Bone marrow (tissue), 2 donors: ENCODE measurements at regions not wholly inside any gene's neighbourhood (a gene's known extent, or its start where the extent isn't known, plus 50 kb on each side); places are given as distances from the start of the nearest gene placed in this dataset.
"Not testable (repeated sequence)": the region's sequence is repeated elsewhere in the genome, so short reads cannot be mapped to it uniquely, and the experiment has no call there.

ENCODE experiments used
- DNase-seq, 2 donors: peaks; one replicate each; lab custom pipeline; 2025; lab: John Stamatoyannopoulos, UW

GRCh38 chr15:81825136-81825535 is 220.7 kb downstream of the MEX3B start:
- DNase-seq, result no peak

- DNase-seq, result not testable (repeated sequence)
Measured at GRCh38 chr15:81822587-81822986, 223.2 kb downstream of the MEX3B start.

- no peak for DNase-seq
Measured at GRCh38 chr15:81819924-81820635, 225.7 kb downstream of the MEX3B start.

- no peak for DNase-seq
Measured at GRCh38 chr15:81814882-81815455, 230.8 kb downstream of the MEX3B start.

- no peak for DNase-seq
Measured at GRCh38 chr15:81813215-81813614, 232.6 kb downstream of the MEX3B start.

GRCh38 chr15:81812456-81812855 is 233.4 kb downstream of the MEX3B start:
- DNase-seq, result no peak

- no peak for DNase-seq
Measured at GRCh38 chr15:81811736-81812135, 234.1 kb downstream of the MEX3B start.

- peak in 1 of 2 donors; percentile 58 for DNase-seq
Measured at GRCh38 chr15:81809543-81809942, 236.3 kb downstream of the MEX3B start.

- no peak for DNase-seq
Measured at GRCh38 chr15:81807806-81808205, 238.0 kb downstream of the MEX3B start.

- no peak for DNase-seq
Measured at GRCh38 chr15:81807186-81807585, 238.6 kb downstream of the MEX3B start.

- DNase-seq, result no peak
Measured at GRCh38 chr15:81795899-81796298, 249.9 kb downstream of the MEX3B start.

- no peak for DNase-seq
Measured at GRCh38 chr15:81792646-81793045, 253.2 kb downstream of the MEX3B start.

- DNase-seq, result not testable (repeated sequence)
Measured at GRCh38 chr15:81791322-81791721, 254.5 kb downstream of the MEX3B start.

- DNase-seq, result no peak
Measured at GRCh38 chr15:81789403-81789802, 256.4 kb downstream of the MEX3B start.

GRCh38 chr15:81786776-81787175 is 259.0 kb downstream of the MEX3B start:
- no peak for DNase-seq

GRCh38 chr15:81785679-81786078 is 260.1 kb downstream of the MEX3B start:
- DNase-seq, result no peak

GRCh38 chr15:81785181-81785580 is 260.6 kb downstream of the MEX3B start:
- DNase-seq, result no peak

GRCh38 chr15:81784751-81785150 is 261.1 kb downstream of the MEX3B start:
- no peak for DNase-seq

- no peak for DNase-seq
Measured at GRCh38 chr15:81783586-81783985, 262.2 kb downstream of the MEX3B start.

- no peak for DNase-seq
Measured at GRCh38 chr15:81783076-81783475, 262.7 kb downstream of the MEX3B start.

- DNase-seq, result peak in 1 of 2 donors; percentile 29
Measured at GRCh38 chr15:81781395-81781794, 264.4 kb downstream of the MEX3B start.

- DNase-seq, result no peak
Measured at GRCh38 chr15:81780966-81781365, 264.9 kb downstream of the MEX3B start.

- no peak for DNase-seq
Measured at GRCh38 chr15:81779181-81779580, 266.6 kb downstream of the MEX3B start.

GRCh38 chr15:81777546-81777945 is 268.3 kb downstream of the MEX3B start:
- no peak for DNase-seq
